K562 (cell line): ENCODE measurements at regions not wholly inside any gene's neighbourhood (a gene's known extent, or its start where the extent isn't known, plus 50 kb on each side); places are given as distances from the start of the nearest gene placed in this dataset.
A peak's percentile ranks its signal among the peaks of the same experiment; 100 is the strongest.

Experiments used
- ATAC-seq: fragments of 200-7000 bp; cut with Tn5 transposase; 3 replicates; pipeline ENCODE4 v1.9.1; 2020; ENCODE audit warnings: moderate library complexity
- BruUV-seq: library from RNA; stranded (reverse); fragments of 400-500 nt; replicated peaks from 2 replicates; lab custom pipeline; 2021; lab: Mats Ljungman, UMichigan
- CTCF ChIA-PET: fragments of 300-600 bp; formaldehyde crosslinking; extraction: SDS; loops from one replicate; lab custom pipeline; 2021; ENCODE audit warnings: low intra/inter-chr PET ratio; lab: Yijun Ruan, JAX
- POLR2A ChIA-PET: fragments of 300-600, 350-650 bp; sonication (Branson Sonifier 250); formaldehyde crosslinking; extraction: SDS; loops from one replicate; lab custom pipeline; 2021; ENCODE audit warnings: antibody characterized with exemption, inconsistent platforms; lab: Yijun Ruan, JAX
- DNase-seq, 4 experiments: peaks; one replicate each; pipeline versions ENCODE4 v3.0.0 to v3.0.0-alpha.2; 2011 to 2018; ENCODE audit warnings: low spot score in 3 of 4, mixed read lengths in 3 of 4; ENCODE audit errors: extremely low read depth in 1 of 4
- FAIRE-seq: peaks from 2 replicates; lab custom pipeline; 2011; peaks lifted over from hg19 to GRCh38; lab: Jason Lieb, UNC
- H2AFZ ChIP-seq: 2 replicates; pipeline ENCODE4 v1.6.0; 2011; ENCODE audit warnings: low read depth, low read length, control low read depth, inconsistent platforms
- H3K27ac ChIP-seq: fragments of 200-600 bp; 3 replicates; pipeline ENCODE4 v1.8.0; 2011; ENCODE audit warnings: low read depth, mild to moderate bottlenecking, control low read depth, inconsistent platforms, low read length, moderate library complexity, mixed read lengths; ENCODE audit errors: extremely low read depth
- H3K27me3 ChIP-seq, 2 experiments: fragments of 300-600 bp in 1 of 2; 2 replicates in 1 of 2; 3 replicates in 1 of 2; pipeline versions ENCODE4 v1.6.0 to v1.8.0; 2011; ENCODE audit warnings: inconsistent platforms in 2 of 2, low read length in 2 of 2, mild to moderate bottlenecking in 1 of 2, mixed read lengths in 1 of 2, moderate library complexity in 1 of 2; ENCODE audit not compliant: control insufficient read depth in 2 of 2, insufficient read depth in 2 of 2
- H3K36me3 ChIP-seq: fragments of 300-600 bp; 3 replicates; pipeline ENCODE4 v1.8.0; 2011; ENCODE audit warnings: mild to moderate bottlenecking, low read length, inconsistent platforms; ENCODE audit not compliant: control insufficient read depth, insufficient read depth
- H3K4me1 ChIP-seq, 2 experiments: fragments of 200-600 bp in 1 of 2; replicated peaks in 1 of 2; 2 replicates in 1 of 2; 3 replicates in 1 of 2; pipeline versions ENCODE4 v1.5.1 to v1.8.0; 2011; ENCODE audit warnings: inconsistent platforms in 2 of 2, low read length in 2 of 2, mild to moderate bottlenecking in 1 of 2, mixed read lengths in 1 of 2, moderate library complexity in 1 of 2; ENCODE audit not compliant: control insufficient read depth in 2 of 2, insufficient read depth in 2 of 2
- H3K4me2 ChIP-seq: 2 replicates; pipeline ENCODE4 v1.6.1; 2011; ENCODE audit warnings: low read length, control low read depth, inconsistent platforms, mixed read lengths; ENCODE audit not compliant: insufficient read depth
- H3K4me3 ChIP-seq: fragments of 200-600 bp; sonication (generic), shearing (Covaris generic); 2 replicates; pipeline ENCODE4 v1.5.1; 2016; ENCODE audit warnings: control low read depth, inconsistent platforms
- H3K79me2 ChIP-seq: fragments of 200-600 bp; 3 replicates; pipeline ENCODE4 v1.8.0; 2011; ENCODE audit warnings: low read length, inconsistent platforms; ENCODE audit not compliant: control insufficient read depth, insufficient read depth
- H3K9ac ChIP-seq, 2 experiments: 2 replicates each; pipeline versions ENCODE4 v1.6.0 to v1.6.1; 2011; ENCODE audit warnings: low read depth in 2 of 2, low read length in 2 of 2, control low read depth in 1 of 2, inconsistent platforms in 1 of 2, mild to moderate bottlenecking in 1 of 2, mixed read lengths in 1 of 2; ENCODE audit not compliant: insufficient read depth in 1 of 2
- H3K9me1 ChIP-seq: one replicate; pipeline ENCODE4 v1.6.0; 2011; ENCODE audit warnings: inconsistent platforms, mild to moderate bottlenecking, low read length, moderate library complexity; ENCODE audit not compliant: control insufficient read depth, insufficient read depth
- H3K9me3 ChIP-seq: replicated peaks from 2 replicates; pipeline ENCODE4 v1.5.1; 2011; ENCODE audit warnings: low read depth, low read length, inconsistent platforms; ENCODE audit not compliant: control insufficient read depth, insufficient read depth
- H4K20me1 ChIP-seq: replicated peaks from 2 replicates; pipeline ENCODE4 v1.6.1; 2011; ENCODE audit warnings: low read length, inconsistent platforms, mixed read lengths; ENCODE audit not compliant: control insufficient read depth, insufficient read depth
- CBX3 ChIP-seq, 2 experiments: IDR thresholded peaks; 1 replicate in 1 of 2; 2 replicates in 1 of 2; pipeline ENCODE4 v1.6.1; 2012; ENCODE audit warnings: inconsistent platforms in 2 of 2, low read length in 2 of 2, borderline replicate concordance in 1 of 2, control low read depth in 1 of 2
- CTCF ChIP-seq, 3 experiments: IDR thresholded peaks in 2 of 3; conservative IDR thresholded peaks in 1 of 3; 2 replicates each; pipeline ENCODE4 v1.5.1; 2011 to 2012; ENCODE audit warnings: low read length in 3 of 3, mild to moderate bottlenecking in 3 of 3, control low read depth in 2 of 3, improper control_type of control experiment in 1 of 3, inconsistent platforms in 1 of 3, low read depth in 1 of 3, mixed read lengths in 1 of 3, moderate library complexity in 1 of 3; ENCODE audit not compliant: insufficient read depth in 2 of 3
- NFIC ChIP-seq: fragments of 450-650 bp; IDR thresholded peaks from 2 replicates; pipeline ENCODE4 v1.6.1; 2017; ENCODE audit warnings: mild to moderate bottlenecking, inconsistent platforms
- RBFOX2 ChIP-seq: fragments of 200-400 bp; formaldehyde crosslinking; IDR thresholded peaks from 2 replicates; pipeline ENCODE4 v1.6.1; 2017; ENCODE audit warnings: low read depth, mild to moderate bottlenecking, low read length, moderate library complexity
- TFAP4 ChIP-seq: sonication (generic); formaldehyde crosslinking; IDR thresholded peaks from 2 replicates; pipeline ENCODE4 v1.8.0; 2022; ENCODE audit warnings: missing genetic modification reagents, mild to moderate bottlenecking, moderate library complexity, borderline replicate concordance
- ZBTB2 ChIP-seq: fragments of 450-650 bp; IDR thresholded peaks from 2 replicates; pipeline ENCODE4 v1.6.1; 2016; ENCODE audit warnings: antibody characterized with exemption
- ZFX ChIP-seq: sonication (generic); formaldehyde crosslinking; IDR thresholded peaks from 2 replicates; pipeline ENCODE4 v1.8.0; 2022; ENCODE audit warnings: mild to moderate bottlenecking, missing genetic modification reagents, moderate library complexity
- ZNF165 ChIP-seq: fragments of 250-450 bp; sonication (Bioruptor Pico); IDR thresholded peaks from 2 replicates; pipeline ENCODE4 v1.4.0; 2020; ENCODE audit warnings: borderline replicate concordance
- ZNF436 ChIP-seq: fragments of 250-450, 450-650 bp; sonication (Bioruptor Pico); formaldehyde crosslinking; IDR thresholded peaks from 2 replicates; pipeline ENCODE4 v1.7.0; 2020; ENCODE audit warnings: mild to moderate bottlenecking
- ZNF512 ChIP-seq: IDR thresholded peaks from 2 replicates; pipeline ENCODE4 v1.6.1; 2016; ENCODE audit warnings: missing genetic modification characterization, missing compliant biosample characterization
- ZNF740 ChIP-seq, 3 experiments: fragments of 200-800 bp in 1 of 3; sonication (Bioruptor generic) in 1 of 3; sonication (generic) in 1 of 3; formaldehyde crosslinking in 1 of 3; IDR thresholded peaks; 2 replicates each; pipeline versions ENCODE4 v1.6.1 to v1.8.0; 2016 to 2022; ENCODE audit warnings: mild to moderate bottlenecking in 2 of 3, missing compliant biosample characterization in 2 of 3, missing genetic modification characterization in 2 of 3, missing genetic modification reagents in 1 of 3
- WGBS: fragments of 100-300 bp; shearing (Covaris generic); methylation state at CpG from one replicate; pipeline ENCODE4 v1.1.6; 2016; ENCODE audit warnings: low coverage, mixed read lengths; ENCODE audit not compliant: insufficient coverage; ENCODE audit errors: missing lambda C conversion rate; 5-methylcytosine and 5-hydroxymethylcytosine counted together
- in situ Hi-C: fragments of 300-500 bp; cut with MboI; formaldehyde crosslinking; loops from 4 replicates; pipeline ENCODE4 v1.15.0; 2018; ENCODE audit warnings: inconsistent platforms, mixed read lengths
- intact Hi-C: fragments of 100-400 bp; cut with micrococcal nuclease; formaldehyde crosslinking; loops from 2 replicates; pipeline ENCODE4 v1.14.2; 2022

- peak; percentile 63 to 78 (median 73) for TF ChIP-seq CTCF (IDR thresholded peaks at IDR 0.05 in 2 of 3, conservative IDR thresholded peaks at IDR 0.05 in 1 of 3; ENCODE audit: insufficient read depth in 2 of 3, low read depth in 1 of 3, low read length in 3 of 3)
- no peak for TF ChIP-seq ZNF165 (CRISPR knock-in tag)
- no peak for TF ChIP-seq ZNF512 (tag)
- no peak for TF ChIP-seq TFAP4 (CRISPR knock-in tag)
Measured at GRCh38 chr6:112780498-112781096, 433.5 kb downstream of the RFPL4B start (continued).

GRCh38 chr6:112781241-112781640 is 434.1 kb downstream of the RFPL4B start:
- POLR2A ChIA-PET: no interaction called here
- Histone ChIP-seq H3K9me1 (no peaks in the 10 kb centered on the region), H3K4me3 (no peak overlapping the region), H2AFZ (no peak overlapping the region), H3K9ac (no peak overlapping the region), H3K36me3 (no peaks in the 10 kb centered on the region), H3K27ac (no peak overlapping the region), H3K4me1 (no peaks in the 10 kb centered on the region), H3K9me3 (no peaks in the 10 kb centered on the region), H3K27me3 (no peaks in the 10 kb centered on the region), H4K20me1 (no peaks in the 10 kb centered on the region), H3K4me2 (no peak overlapping the region), H3K79me2 (no peaks in the 10 kb centered on the region)
- intact Hi-C loops (loop anchor here (2.0 kb wide), 2 partner anchors 98 to 258 kb away; no protein-coding TSS in a partner anchor), in situ Hi-C loops (no loop called here)
- ATAC-seq: no peak
- no TSS peak for BruUV-seq
- no peak for FAIRE-seq
- no peak for DNase-seq
- 4% methylated on average over 2 of the region's 2 CpGs for WGBS
- CTCF ChIA-PET: interaction anchor here (1.2 kb wide), 1 partner anchor 1155 kb away, joined by 5 read pairs; no protein-coding TSS in a partner anchor
- no peak for TF ChIP-seq ZFX (CRISPR knock-in tag)
- no peak for TF ChIP-seq ZBTB2
- TF ChIP-seq CBX3 (IDR thresholded peaks at IDR 0.05; ENCODE audit: borderline replicate concordance in 1 of 2, low read length in 2 of 2): no peak
- TF ChIP-seq NFIC: no peak
- no peak for TF ChIP-seq RBFOX2
- TF ChIP-seq ZNF740 (CRISPR knock-in tag; IDR thresholded peaks at IDR 0.05): no peak
- TF ChIP-seq ZNF740 (tag; IDR thresholded peaks at IDR 0.05): no peak
- TF ChIP-seq ZNF436 (CRISPR knock-in tag): no peak
